Stomach (tissue), 4 donors: ENCODE measurements at regions not wholly inside any gene's neighbourhood (a gene's known extent, or its start where the extent isn't known, plus 50 kb on each side); places are given as distances from the start of the nearest gene placed in this dataset.

Experiments
- EP300 ChIP-seq: sonication (generic); formaldehyde crosslinking; IDR thresholded peaks from one replicate; pipeline ENCODE4 v1.6.1; 2017; ENCODE audit warnings: antibody characterized with exemption
- TF ChIP-seq, protein P1 (sequence below), 7 experiments: fragments of 450-650 bp in 4 of 7; fragments of 200-600 bp in 3 of 7; sonication (generic) in 3 of 7; IDR thresholded peaks; one replicate each; pipeline ENCODE4 v1.5.1; 2016 to 2019; ENCODE audit warnings: antibody characterized with exemption in 7 of 7, control low read depth in 2 of 7, mild to moderate bottlenecking in 1 of 7

DNA sequence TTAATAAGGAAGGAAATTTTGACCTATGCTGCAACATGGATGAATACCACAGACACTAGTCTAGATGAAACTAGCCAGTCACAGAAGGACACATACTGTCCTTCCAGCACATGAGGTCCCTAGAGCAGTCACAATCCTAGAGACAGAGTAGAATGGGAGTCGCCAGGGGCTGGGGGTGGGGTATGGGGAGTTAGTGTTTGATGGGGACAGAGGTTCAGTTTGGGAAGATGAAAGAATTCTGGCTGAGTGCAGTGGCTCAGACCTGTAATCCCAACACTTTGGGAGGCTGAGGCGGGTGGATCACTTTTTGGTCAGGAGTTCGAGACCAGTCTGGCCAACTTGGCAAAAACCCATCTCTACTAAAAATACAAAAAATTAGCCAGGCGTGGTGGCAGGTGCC, 99.2 kb downstream of the TPRA1 start:
- TF ChIP-seq, protein P1, sequence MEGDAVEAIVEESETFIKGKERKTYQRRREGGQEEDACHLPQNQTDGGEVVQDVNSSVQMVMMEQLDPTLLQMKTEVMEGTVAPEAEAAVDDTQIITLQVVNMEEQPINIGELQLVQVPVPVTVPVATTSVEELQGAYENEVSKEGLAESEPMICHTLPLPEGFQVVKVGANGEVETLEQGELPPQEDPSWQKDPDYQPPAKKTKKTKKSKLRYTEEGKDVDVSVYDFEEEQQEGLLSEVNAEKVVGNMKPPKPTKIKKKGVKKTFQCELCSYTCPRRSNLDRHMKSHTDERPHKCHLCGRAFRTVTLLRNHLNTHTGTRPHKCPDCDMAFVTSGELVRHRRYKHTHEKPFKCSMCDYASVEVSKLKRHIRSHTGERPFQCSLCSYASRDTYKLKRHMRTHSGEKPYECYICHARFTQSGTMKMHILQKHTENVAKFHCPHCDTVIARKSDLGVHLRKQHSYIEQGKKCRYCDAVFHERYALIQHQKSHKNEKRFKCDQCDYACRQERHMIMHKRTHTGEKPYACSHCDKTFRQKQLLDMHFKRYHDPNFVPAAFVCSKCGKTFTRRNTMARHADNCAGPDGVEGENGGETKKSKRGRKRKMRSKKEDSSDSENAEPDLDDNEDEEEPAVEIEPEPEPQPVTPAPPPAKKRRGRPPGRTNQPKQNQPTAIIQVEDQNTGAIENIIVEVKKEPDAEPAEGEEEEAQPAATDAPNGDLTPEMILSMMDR (IDR thresholded peaks at IDR 0.05) = no peak
- no peak for TF ChIP-seq EP300
